ENCODE measurements at regions not wholly inside any gene's neighbourhood (a gene's known extent, or its start where the extent isn't known, plus 50 kb on each side); places are given as distances from the start of the nearest gene placed in this dataset.

DNA sequence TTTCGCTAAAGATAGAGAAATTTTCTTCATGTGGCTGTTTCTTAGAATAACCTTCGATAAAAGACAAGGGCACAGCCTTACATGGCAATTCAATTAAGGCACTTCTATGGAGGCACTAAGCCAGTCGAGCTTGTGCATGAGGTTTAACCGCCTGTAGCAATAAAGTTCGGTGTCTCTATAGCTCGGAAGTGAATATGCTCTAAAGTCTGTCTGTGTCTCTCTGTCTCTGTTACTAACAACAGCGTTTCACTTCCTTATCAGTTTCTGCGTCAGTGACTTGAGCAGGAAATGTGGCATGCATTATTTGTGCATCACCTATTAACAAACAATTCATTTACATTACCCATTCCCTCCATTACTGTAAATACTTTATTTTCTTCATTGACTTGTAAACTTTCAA lies 365.1 kb upstream of the NETO1 start:
- DNase-seq, result no peak

DNA sequence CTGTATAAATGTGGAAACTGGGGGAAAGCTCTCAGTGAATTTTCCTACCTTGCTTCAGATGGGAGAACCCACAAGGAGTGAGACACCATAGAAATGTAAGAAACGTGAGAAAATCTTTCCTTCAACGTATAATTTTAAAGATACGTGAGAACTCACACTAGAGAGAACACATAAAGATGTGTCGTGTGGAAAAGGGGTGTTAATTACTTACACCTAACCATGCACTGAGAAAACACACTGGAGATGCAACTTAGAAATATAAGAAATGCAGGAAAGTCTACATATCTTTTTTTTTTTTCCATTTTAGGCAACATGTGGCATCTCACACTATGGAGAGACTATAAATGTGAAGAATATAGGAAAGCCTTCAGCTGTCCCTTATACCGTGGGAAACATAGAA lies 352.9 kb upstream of the NETO1 start:
- no peak for DNase-seq

DNA sequence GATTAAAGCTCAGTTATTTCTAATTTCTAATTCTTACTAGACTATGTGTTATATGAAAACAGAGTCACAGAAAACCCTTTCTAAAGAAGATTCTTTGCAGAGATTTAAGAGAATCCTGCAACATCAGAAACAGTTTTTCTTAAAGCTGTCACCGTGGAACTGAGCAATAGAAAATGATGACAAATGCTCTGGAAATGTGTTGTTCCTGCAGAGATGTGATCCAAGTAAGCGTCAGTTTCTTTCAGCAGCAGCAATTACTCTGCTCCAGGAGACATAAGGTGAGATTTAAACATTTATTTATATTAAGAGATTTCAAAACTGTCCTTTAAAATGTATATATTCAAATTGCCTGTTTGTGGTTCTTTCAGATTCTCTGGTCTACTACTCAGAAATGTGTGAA lies 350.5 kb upstream of the NETO1 start:
- DNase-seq, result no peak

DNA sequence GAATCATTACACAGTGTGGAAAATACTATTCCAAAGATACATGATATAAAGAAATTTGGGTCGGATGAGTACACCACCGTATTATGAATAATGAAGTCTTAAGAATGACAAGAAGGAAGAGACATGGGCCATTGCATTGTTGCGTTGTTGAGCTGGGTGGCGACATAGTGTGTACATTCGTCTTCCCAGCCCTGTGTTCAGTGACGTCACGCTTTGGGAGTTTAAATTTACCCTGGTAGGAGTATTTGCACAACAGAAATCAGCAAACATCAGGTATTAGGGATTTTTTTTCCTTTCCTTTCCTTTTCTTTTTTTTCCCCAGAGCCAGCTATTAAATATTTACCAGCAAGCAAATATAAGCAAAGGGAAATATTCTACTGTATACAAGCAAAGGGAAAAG lies 347.2 kb upstream of the NETO1 start:
- DNase-seq, result no peak

DNA sequence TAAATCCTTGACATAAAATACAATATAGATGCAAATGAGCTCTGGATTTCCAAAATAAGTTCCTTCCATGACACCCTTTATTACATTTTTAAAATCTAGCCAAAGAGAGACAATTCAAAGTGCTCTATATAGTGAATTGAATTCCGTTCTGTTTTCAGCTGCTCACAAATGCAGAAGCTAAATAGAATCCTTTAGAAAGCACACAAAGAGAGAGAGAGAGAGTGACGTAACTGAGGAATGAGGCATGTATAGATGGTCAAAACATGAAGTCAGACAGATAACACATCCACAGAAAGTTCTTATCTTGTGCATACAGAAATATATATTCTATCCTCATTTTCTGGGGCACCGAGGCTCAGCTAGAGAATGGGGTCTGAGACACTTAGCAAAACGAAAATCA lies 344.7 kb upstream of the NETO1 start:
- no peak for DNase-seq

DNA sequence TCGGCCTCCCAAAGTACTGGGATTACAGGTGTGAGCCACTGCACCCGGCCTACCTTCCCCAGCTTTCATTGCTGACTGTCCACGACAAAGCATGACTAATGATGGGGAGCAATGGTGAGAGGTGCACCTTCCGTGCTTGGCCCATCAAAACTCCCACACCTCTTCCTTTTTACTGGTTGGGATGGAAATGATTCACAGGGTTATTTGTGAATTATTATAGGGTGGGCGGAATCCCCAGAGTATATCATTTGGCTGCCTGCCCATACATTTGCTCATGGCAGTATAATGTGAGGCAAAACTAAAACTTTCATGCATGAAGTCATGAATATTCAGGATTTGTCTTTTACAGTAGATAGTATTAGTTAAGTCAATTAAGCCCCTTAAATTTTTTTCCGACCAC lies 334.2 kb upstream of the NETO1 start:
- no peak for DNase-seq

DNA sequence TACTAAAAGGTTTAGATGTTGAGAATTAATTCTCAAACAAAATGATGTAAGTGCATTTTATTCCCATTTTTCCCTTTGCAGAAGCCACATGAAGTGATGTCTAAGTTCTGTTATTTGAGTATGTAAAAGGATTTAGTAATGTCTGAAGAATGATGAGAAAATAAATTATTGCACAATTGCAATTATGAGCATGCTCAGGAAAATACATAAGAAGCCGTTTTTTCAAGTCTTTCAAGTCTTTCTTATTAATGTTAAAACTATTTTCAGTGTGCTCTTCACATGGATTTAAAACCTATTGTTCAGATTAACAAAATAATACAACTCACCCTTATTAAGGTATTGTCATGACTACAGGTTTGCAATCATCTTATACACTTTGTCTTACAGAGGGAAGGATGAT lies 331.4 kb upstream of the NETO1 start:
- no peak for DNase-seq

DNA sequence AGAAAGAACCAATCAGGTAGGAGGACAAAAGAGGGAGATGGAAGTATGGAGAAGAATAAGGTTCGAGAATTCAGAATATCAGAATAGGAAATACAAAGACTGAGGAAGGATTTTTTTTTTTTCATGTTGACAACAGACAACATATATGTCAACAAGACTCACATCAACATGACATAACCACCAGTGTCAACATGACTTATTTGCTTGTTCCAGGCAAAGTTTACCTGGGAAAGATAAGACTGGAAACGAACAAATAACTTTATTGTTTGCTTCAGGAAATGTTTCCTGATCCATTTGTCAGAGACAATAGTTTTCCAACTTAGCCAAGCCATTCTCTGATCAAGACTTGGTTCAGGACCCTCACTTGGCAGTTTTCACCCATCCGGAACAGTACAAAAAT lies 321.9 kb upstream of the NETO1 start:
- no peak for DNase-seq

DNA sequence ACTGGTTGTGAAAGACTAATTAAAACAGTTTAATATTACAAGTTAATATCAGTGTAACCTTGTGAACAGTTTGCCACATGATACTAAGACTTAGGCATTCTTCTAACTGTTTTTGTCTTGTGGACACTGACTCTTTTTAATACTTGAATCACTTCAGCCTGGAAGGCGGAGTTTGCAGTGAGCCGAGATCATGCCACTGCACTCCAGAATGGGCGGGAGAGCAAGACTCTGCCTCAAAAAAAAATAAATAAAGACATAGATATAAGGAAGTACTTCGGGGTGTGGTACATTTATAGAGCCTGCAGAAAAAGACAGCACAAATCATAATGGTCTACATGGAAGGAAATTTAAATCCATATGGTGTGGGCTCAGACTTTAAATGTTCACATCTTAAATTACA lies 300.4 kb upstream of the NETO1 start:
- no peak for DNase-seq

DNA sequence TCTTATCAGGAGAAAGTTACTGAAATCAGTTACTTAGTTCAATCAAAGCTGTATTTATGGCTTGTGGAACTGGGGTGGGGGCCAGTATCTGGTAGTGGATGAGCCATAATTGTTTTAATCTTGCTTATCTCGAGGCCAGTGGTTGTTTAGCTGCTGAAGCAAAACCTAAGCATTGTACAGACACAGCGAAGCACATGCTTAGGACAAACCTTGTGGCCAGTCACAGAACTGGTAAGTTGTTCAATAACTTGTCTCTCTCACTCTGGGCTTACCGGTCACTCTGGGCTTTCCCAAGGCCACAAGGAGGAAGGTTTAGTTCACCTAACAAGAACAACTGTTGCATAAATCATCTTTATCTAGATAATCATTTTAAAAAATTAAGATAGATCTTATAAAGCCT lies 296.6 kb upstream of the NETO1 start:
- DNase-seq, result no peak

DNA sequence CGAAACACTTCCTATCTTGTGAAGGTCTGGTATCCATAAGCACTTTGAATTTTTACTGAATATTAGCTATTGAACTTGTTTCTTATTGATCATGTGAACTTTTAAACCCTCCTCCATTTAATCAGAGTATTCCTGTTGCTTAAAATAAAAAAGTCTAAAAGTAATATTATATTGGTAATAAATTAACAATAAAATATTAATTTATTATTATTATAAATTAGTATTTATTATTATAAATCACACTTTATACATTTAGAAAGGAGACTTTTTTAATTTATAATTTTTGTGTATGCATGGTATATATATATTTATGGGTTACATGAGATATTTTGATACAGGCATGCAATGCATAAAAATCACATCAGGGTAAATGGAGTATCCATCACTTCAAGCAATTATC lies 295.4 kb upstream of the NETO1 start:
- DNase-seq, result no peak

DNA sequence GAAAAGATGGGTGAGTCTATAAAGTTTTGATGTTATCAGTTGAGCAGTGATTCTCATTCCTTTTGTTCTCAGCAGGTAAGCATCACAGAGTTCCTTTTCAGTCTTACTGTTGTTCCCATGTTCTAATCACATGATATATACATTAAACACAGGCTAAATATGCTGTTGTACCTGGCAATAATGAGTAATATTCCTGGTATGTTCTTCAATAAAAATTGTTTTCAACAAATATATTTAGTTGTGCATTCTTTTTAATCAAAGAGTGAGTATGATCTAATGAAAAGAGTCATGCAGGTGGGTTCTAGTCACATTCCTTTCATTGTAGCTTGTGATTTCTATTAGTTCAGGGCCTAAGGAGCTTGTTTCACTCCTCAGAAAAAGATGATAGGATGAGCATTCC lies 288.3 kb upstream of the NETO1 start:
- no peak for DNase-seq

DNA sequence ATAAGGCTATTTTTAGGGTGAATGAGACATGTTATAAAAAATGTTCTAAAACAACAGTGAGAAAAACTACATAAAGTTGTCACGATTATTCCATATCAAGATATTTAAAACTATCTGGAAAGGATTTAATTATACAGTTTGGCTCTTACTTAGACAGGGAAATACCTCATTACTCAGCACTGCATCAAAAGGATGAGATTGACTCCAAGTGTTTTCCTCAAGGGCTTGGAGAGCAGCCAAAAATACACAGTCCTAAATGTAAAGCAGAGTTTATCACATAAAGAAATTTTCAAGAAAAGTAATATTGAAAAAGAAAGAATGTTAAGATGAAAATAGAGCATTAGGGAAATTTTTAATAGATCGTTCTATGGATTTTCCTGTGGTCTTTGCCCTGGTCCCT lies 285.5 kb upstream of the NETO1 start:
- no peak for DNase-seq

DNA sequence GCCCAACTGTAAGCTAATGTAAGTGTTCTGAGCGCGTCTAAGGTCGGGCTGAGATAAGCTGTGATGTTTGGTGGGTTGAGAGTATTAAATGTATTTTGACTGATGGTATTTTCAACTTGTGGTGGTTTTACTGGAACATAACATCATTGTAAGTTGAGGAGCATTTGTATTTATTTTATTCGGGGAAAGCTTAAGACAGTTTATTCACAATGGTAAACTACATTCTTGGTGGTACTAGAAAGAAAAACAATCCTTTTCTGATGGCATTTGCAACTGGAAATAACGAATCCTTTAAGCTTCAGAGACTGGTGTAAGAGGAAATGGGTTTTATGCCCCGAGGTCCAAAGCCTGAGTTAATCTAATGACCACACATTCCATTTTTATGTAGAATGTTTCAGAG lies 283.3 kb upstream of the NETO1 start:
- DNase-seq, result no peak

DNA sequence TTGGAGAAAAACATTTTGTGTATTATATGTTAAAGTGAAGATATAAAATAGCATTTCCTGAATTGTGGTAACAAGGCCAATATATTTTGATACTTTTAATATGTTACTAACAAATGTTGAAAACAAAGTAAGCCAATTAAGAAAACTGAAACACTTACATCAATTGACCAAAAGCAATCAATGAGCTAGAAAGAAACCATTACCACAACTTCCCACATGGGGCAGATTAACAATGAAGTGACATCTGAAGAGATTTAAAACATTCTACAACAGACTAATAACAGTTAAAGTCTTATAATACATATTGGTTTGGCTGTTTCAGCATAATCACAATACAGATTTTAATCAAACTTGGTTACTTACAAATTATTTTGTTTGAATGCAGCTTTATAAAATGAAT lies 282.4 kb upstream of the NETO1 start:
- no peak for DNase-seq

DNA sequence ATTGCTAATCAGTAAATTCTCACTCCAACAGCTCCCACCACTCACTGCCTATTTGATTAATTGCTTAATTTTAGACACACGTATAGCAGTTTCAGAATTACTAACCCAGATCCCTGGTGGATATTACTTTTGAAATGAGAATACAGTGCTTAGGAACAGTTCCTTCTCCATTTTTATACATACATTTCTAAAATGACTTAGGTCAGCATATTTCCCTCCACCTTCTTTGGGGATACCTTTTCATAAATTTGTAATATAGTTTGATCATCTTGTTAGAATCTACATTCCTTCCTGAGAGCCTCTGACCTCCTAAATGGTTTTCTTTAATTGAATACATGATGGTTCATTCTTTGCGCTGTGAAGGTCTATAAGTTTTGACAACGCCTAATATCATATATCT lies 279.8 kb upstream of the NETO1 start:
- DNase-seq, result no peak

DNA sequence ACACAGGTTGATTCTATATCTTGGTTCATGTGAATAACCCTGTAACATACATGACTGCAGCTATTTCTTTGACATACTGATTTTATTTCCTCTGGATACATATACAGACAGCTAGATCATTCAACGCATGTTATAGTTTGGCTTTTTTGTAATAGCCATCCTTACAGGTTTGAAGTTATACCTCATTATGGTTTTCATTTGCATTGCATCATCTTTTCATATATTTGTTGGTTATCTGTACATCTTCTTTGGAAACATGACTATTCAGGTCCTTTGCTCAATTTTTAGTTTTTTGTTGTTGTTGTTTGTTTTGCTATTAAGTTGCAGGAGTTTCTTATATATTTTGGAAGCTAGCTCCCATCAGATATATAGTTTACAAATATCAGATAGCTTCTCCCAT lies 276.2 kb upstream of the NETO1 start:
- DNase-seq, result no peak

DNA sequence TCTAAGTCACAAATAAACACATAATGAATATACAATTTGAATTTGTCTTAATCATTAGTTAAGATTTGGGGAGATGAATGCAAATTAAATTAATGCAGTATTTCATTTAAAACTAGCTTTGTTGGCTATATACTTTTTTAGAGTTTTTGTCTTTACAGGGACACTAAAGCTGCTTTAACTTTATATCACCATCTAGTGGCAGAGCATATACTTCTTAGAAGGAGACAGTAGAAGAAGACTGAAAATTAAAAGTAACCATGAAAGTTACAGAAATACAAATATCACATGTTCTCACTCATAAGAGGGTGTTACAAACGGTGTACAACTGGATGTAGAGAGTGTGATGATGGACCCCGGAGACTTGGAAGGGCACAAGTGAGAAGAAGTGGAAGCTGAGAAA lies 268.3 kb upstream of the NETO1 start:
- DNase-seq, result no peak

DNA sequence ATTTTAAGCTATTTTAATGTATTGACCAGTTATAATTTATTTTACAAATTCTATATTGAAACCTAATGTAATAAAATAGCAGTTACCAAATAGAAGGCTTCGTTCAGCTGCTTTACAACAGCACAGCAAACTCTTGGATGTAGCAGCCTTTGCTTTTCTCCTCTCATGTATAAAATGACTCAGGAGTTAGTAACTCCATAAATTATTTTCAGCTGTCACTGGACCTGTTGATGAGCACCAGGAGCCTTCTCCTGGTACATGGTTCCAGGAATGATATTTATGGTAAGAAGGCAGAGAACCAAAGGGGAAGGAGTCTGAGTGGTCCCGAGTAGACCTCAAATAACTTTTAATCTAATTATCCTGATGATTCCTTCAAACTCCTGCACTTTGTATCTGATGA lies 256.4 kb upstream of the NETO1 start:
- peak; percentile 2 for DNase-seq

DNA sequence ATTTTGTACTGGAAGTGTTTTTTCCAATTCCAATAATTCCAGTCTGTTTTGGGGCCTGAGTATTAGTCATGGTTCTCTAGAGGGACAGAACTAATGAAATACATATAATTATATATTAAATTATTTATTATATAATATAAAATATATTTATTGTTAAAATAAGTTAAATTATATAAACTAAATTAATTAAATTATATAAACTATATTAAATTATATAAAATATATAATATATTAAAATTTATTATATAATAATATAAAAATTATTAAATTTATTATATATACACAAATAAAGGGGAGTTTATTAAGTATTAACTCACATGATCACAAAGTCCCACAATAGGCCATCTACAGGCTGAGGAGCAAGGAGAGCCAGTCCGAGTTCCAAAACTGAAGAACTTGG lies 253.4 kb upstream of the NETO1 start:
- no peak for DNase-seq

DNA sequence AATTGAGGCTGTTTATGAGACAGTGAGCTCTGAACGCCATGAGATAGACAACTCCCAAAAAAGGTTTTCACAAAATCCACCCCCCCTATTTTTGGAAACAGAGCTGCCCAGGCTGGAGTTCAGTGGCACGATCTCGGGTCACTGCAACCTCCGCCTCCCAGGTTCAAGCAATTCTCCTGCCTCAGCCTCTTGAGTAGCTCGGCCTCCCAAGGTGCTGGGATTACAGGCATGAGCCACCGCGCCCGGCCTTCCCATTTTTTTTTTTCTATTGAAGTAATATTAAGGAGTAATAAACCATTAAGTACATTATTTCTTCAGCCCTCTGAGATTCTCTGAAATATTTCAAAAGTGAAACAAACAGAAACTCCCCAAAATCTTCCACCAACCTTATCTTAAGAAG lies 252.8 kb upstream of the NETO1 start:
- DNase-seq, result no peak

DNA sequence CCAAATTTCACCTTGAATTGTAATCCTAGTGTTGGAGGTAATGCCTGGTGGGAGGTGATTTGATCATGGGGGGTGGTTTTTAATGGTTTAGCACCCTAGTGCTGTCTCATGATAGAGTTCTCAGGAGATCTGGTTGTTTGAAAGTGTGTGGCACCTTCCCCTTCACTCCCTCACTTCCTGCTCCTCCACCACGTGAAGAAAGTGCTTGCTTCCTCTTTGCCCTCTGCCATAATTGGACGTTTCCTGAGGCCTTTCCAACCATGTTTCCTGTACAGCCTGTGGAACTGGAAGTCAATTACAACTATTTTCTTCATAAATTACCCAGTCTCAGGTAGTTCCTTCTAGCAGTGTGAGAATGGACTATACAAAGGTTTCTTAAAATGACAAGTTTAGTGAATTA lies 251.8 kb upstream of the NETO1 start:
- DNase-seq, result no peak

DNA sequence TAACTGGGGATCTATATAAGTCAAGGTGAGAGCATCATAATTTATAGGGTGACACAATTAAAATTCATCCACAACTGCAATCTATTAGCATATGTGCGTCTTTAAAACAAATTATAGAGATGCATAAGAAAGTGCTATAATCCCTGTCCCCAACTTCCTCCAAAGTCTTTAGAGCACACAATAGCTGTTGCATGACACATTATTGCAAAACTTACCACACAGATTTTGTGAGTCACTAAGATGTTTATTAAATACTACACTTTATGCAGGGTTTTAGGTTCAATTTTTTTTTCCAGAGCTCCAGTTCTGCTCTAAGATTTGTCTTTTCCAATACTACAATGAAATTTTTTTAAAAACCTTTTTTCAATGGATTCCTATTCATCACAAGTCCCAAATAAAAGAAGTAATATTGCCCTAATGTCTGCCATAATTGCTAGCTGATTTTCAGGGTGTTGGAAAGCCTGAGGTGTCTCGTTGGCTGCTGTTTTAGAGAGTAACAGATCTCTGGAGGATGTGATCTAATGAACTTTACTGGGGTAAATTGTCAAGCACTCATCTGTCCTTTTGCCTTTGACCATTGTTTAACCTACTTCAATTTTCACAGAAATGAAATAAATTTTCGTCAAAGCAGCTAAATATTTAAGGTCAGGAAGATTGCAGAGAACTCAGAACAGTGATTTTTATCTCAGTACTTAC lies 250.5 kb upstream of the NETO1 start:
- no peak for DNase-seq

DNA sequence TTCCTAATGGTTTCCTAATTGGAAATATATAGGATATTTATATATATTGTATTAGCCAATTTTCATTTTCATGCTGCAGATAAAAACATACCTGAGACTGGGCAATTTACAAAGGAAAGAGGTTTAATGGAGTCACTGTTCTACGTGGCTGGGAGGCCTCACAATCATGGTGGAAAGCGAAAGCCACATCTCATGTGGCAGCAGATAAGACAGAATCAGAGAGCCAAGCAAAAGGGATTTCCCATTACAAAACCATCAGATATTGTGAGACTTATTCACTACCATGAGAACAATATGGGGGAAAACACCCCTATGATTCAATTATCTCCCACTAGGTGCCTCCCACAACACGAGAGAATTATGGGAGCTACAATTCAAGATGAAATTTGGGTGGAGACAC lies 242.5 kb upstream of the NETO1 start:
- DNase-seq, result no peak

DNA sequence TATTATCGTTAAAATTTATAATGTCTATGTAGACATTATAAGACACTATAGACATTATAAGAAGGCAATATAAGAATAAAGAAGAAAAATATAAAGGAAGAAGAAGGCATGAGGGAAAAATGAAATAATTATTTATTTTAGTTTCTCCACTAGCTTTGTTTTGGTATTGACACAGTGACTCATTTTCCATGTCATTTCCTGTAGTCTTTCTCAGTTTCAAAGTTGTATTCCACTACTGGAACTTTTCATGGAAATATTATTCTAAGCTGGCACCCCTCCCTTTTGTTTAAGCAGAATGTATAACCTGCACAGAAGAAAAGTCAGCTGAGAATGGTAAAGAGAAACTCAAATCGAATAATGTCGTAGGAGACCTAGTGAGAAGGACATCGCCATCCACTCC lies 234.2 kb upstream of the NETO1 start:
- DNase-seq, result no peak

Data from renal pelvis (tissue), 1 donor.